B cell (primary cell): ENCODE measurements at regions not wholly inside any gene's neighbourhood (a gene's known extent, or its start where the extent isn't known, plus 50 kb on each side); places are given as distances from the start of the nearest gene placed in this dataset.
A peak's percentile ranks its signal among the peaks of the same experiment; 100 is the strongest.
"Not testable (repeated sequence)": the region's sequence is repeated elsewhere in the genome, so short reads cannot be mapped to it uniquely, and the experiment has no call there.

Experiments
- ATAC-seq: fragments of 200-7000 bp; cut with Tn5 transposase; one replicate; pipeline ENCODE4 v1.10.0; 2021; ENCODE audit warnings: low read depth, mild to moderate bottlenecking, moderate number of reproducible peaks, moderate library complexity
- CTCF ChIA-PET: fragments of 350-600 bp; sonication (Branson Sonifier 250); formaldehyde crosslinking; loops from one replicate; lab custom pipeline; 2021; ENCODE audit warnings: antibody characterized with exemption, inconsistent platforms; lab: Charles Lee
- POLR2A ChIA-PET: fragments of 350-600 bp; sonication (Branson Sonifier 250); formaldehyde crosslinking; loops from one replicate; lab custom pipeline; 2021; ENCODE audit warnings: antibody characterized with exemption; lab: Charles Lee
- DNase-seq: peaks from one replicate; pipeline ENCODE4 v3.0.0; 2013
- H2AFZ ChIP-seq: 2 replicates; pipeline ENCODE4 v1.6.1; 2012; ENCODE audit warnings: mild to moderate bottlenecking, low read depth, low read length; ENCODE audit not compliant: insufficient read depth, poor library complexity, severe bottlenecking
- H3K27ac ChIP-seq, 2 donors: 1 replicate in 1 of 2; 2 replicates in 1 of 2; pipeline ENCODE4 v1.5.1; 2012 to 2013; ENCODE audit warnings: low read length in 2 of 2, mild to moderate bottlenecking in 2 of 2, moderate library complexity in 1 of 2
- H3K27me3 ChIP-seq, 4 experiments: fragments of 200-600 bp in 1 of 4; sonication (generic) in 1 of 4; replicated peaks in 1 of 4; 1 replicate in 2 of 4; 2 replicates in 2 of 4; pipeline versions ENCODE4 v1.6.1 to v1.7.0; 2013 to 2016; ENCODE audit warnings: low read length in 3 of 4, mild to moderate bottlenecking in 2 of 4, mixed read lengths in 1 of 4, moderate library complexity in 1 of 4; ENCODE audit not compliant: insufficient read depth in 4 of 4, control insufficient read depth in 3 of 4; ENCODE audit errors: control extremely low read depth in 1 of 4
- H3K36me3 ChIP-seq, 2 experiments: replicated peaks in 1 of 2; 1 replicate in 1 of 2; 2 replicates in 1 of 2; pipeline versions ENCODE4 v1.6.1 to v1.7.1; 2013; ENCODE audit warnings: low read length in 1 of 2; ENCODE audit not compliant: insufficient read depth in 2 of 2, control insufficient read depth in 1 of 2; ENCODE audit errors: control extremely low read depth in 1 of 2, extremely low read depth in 1 of 2
- H3K4me1 ChIP-seq, 2 donors: fragments of 200-600 bp in 1 of 2; sonication (generic) in 1 of 2; 1 replicate in 1 of 2; 2 replicates in 1 of 2; pipeline versions ENCODE4 v1.5.1 to v1.6.1; 2013 to 2017; ENCODE audit warnings: low read length in 2 of 2; ENCODE audit not compliant: control insufficient read depth in 2 of 2, insufficient read depth in 2 of 2
- H3K4me2 ChIP-seq: replicated peaks from 2 replicates; pipeline ENCODE3; 2012; ENCODE audit warnings: mild to moderate bottlenecking, low read depth, low read length; ENCODE audit not compliant: poor library complexity, severe bottlenecking
- H3K4me3 ChIP-seq, 5 experiments: fragments of 200-600 bp in 1 of 5; sonication (generic) in 1 of 5; 1 replicate in 3 of 5; 2 replicates in 2 of 5; pipeline versions ENCODE4 v1.5.1 to v1.7.0; 2011 to 2016; ENCODE audit warnings: low read length in 4 of 5, mild to moderate bottlenecking in 4 of 5, low read depth in 2 of 5, control low read depth in 1 of 5, moderate library complexity in 1 of 5; ENCODE audit not compliant: insufficient read depth in 1 of 5; ENCODE audit errors: control extremely low read depth in 1 of 5, extremely low read depth in 1 of 5
- H3K79me2 ChIP-seq: fragments of 200-600 bp; sonication (generic); one replicate; pipeline ENCODE4 v1.6.0; 2016; ENCODE audit warnings: low read length; ENCODE audit not compliant: control insufficient read depth, insufficient read depth
- H3K9ac ChIP-seq: fragments of 200-600 bp; sonication (generic); 2 replicates; pipeline ENCODE4 v1.6.1; 2017; ENCODE audit warnings: mild to moderate bottlenecking, low read length, moderate library complexity
- H3K9me3 ChIP-seq, 3 donors: one replicate each; pipeline versions ENCODE4 v1.6.1 to v1.7.1; 2013; ENCODE audit warnings: low read length in 2 of 3; ENCODE audit not compliant: control insufficient read depth in 2 of 3, insufficient read depth in 1 of 3; ENCODE audit errors: control extremely low read depth in 1 of 3
- H4K20me1 ChIP-seq: 2 replicates; pipeline ENCODE4 v1.6.0; 2012; ENCODE audit warnings: mild to moderate bottlenecking, low read length; ENCODE audit not compliant: insufficient read depth, control insufficient read depth, poor library complexity, severe bottlenecking
- H3K27ac Mint-ChIP-seq: one replicate; pipeline ENCODE4 v1.8.0; 2021; ENCODE audit warnings: mixed read lengths
- H3K27me3 Mint-ChIP-seq: one replicate; pipeline ENCODE4 v1.8.0; 2021; ENCODE audit warnings: mixed read lengths
- H3K4me1 Mint-ChIP-seq: one replicate; pipeline ENCODE4 v1.8.0; 2021; ENCODE audit warnings: mixed read lengths
- H3K4me3 Mint-ChIP-seq: one replicate; pipeline ENCODE4 v1.8.0; 2021; ENCODE audit warnings: mixed read lengths
- H3K9me3 Mint-ChIP-seq: one replicate; pipeline ENCODE4 v1.8.0; 2022; ENCODE audit warnings: mixed read lengths; ENCODE audit not compliant: insufficient read depth
- WGBS: methylation state at CpG from one replicate; pipeline ENCODE4 v1.1.5; 2013; ENCODE audit warnings: missing lambda C conversion rate; ENCODE audit not compliant: insufficient coverage; 5-methylcytosine and 5-hydroxymethylcytosine counted together
- intact Hi-C: fragments of 100-400 bp; cut with micrococcal nuclease; formaldehyde crosslinking; loops from one replicate; pipeline ENCODE4 v1.10.0; 2022

DNA sequence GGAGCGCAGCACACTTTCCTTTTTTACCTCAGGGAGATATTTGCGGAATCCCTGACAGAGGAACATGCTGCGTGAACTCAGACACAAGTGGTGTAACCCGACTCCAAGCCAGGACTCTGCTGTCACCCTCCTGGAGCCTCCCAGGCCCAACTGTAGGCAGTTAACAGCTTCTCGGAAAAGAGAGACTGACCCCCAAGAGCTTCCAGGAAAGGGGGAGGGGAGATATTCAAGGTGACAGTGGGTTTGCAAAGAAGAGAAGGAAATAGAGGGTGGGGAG, 103.1 kb upstream of the NBPF26 start:
- H3K9me3 Mint-ChIP-seq, DNase-seq, H3K27me3 ChIP-seq, CTCF ChIA-PET, H3K4me1 Mint-ChIP-seq, H3K27ac ChIP-seq, intact Hi-C loops, H3K36me3 ChIP-seq, H3K27ac Mint-ChIP-seq, H3K9ac ChIP-seq, H3K4me3 Mint-ChIP-seq, H3K4me3 ChIP-seq, ATAC-seq, POLR2A ChIA-PET, H2AFZ ChIP-seq, H3K4me1 ChIP-seq, H4K20me1 ChIP-seq, H3K79me2 ChIP-seq, H3K9me3 ChIP-seq, H3K4me2 ChIP-seq, H3K27me3 Mint-ChIP-seq: not testable (repeated sequence)
- no CpG with 5 or more reads among the region's 5 CpGs for WGBS

- DNase-seq, H3K4me1 Mint-ChIP-seq, H3K4me1 ChIP-seq, H3K4me2 ChIP-seq, H4K20me1 ChIP-seq, H3K27ac ChIP-seq, H3K9me3 ChIP-seq, ATAC-seq, H3K4me3 ChIP-seq, H3K79me2 ChIP-seq, H3K9me3 Mint-ChIP-seq, H3K27me3 ChIP-seq, H2AFZ ChIP-seq, H3K4me3 Mint-ChIP-seq, H3K27ac Mint-ChIP-seq, H3K36me3 ChIP-seq, CTCF ChIA-PET, intact Hi-C loops, H3K27me3 Mint-ChIP-seq, POLR2A ChIA-PET, H3K9ac ChIP-seq: not testable (repeated sequence)
- WGBS, result no CpG with 5 or more reads among the region's 5 CpGs
These were observed 102.5 kb upstream of the NBPF26 start for GRCh38 chr1:120621278-120621677.

DNA sequence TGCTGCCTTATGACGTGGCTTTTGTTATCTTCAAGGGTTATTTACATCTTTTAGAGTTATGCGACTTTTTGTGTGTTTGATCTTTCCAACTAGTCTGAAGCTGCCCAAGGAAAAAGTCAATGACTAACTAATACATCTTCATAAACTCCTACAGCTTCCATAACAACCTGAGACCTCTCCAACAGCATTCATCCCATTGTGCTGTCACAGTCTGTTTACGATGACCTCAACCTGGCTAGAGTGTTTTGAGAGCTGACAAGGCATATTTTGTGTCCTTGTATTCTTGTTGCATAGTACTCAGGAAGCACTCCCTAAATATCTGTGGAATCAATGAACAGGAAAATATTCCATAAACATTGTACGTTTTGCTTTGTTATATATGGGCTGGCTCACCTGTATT, 100.2 kb upstream of the NBPF26 start:
- ATAC-seq, POLR2A ChIA-PET, H3K9ac ChIP-seq, H3K79me2 ChIP-seq, H3K36me3 ChIP-seq, H2AFZ ChIP-seq, intact Hi-C loops, H3K27ac ChIP-seq, H3K4me2 ChIP-seq, DNase-seq, H3K9me3 ChIP-seq, H3K27me3 Mint-ChIP-seq, H3K4me1 ChIP-seq, CTCF ChIA-PET, H3K27ac Mint-ChIP-seq, H3K4me3 ChIP-seq, H3K9me3 Mint-ChIP-seq, H3K4me1 Mint-ChIP-seq, H3K4me3 Mint-ChIP-seq, H4K20me1 ChIP-seq, H3K27me3 ChIP-seq: not testable (repeated sequence)
- WGBS, result no CpG with 5 or more reads among the region's 4 CpGs

DNA sequence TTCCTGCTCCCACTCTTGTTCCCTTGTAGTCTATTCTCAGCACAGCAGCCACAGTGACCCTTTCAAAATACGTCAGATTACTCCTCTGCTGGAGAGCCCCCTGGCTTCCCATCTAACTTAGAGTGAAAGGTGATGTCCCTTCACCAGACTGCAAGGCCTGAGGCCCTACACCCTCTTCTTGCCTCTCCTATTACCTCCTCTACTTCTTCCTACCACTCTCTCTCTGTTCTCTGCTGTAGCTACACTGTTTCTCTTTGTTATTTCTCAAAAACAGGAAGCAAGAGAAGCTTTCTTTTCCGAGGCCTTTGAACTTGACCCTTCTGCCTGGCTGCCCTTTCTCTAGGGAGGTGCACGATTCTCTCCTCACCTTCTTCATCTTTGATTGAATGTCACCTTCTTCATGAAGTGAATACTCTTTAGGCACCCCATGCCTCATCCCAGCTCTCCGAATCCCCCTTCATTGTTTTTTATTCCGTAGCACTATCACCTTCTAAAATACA, 99.1 kb upstream of the NBPF26 start:
- H3K4me3 ChIP-seq, ATAC-seq, H3K27me3 Mint-ChIP-seq, H3K4me1 Mint-ChIP-seq, POLR2A ChIA-PET, H3K36me3 ChIP-seq, CTCF ChIA-PET, H4K20me1 ChIP-seq, H3K4me2 ChIP-seq, H3K27ac ChIP-seq, H3K9me3 Mint-ChIP-seq, H3K4me1 ChIP-seq, intact Hi-C loops, H3K9me3 ChIP-seq, H3K79me2 ChIP-seq, H2AFZ ChIP-seq, H3K27ac Mint-ChIP-seq, H3K9ac ChIP-seq, H3K27me3 ChIP-seq, H3K4me3 Mint-ChIP-seq: not testable (repeated sequence)
- peak; percentile 0 for DNase-seq
- no CpG with 5 or more reads among the region's 5 CpGs for WGBS
